Pancreas (tissue), 10 donors: ENCODE measurements at regions not wholly inside any gene's neighbourhood (a gene's known extent, or its start where the extent isn't known, plus 50 kb on each side); places are given as distances from the start of the nearest gene placed in this dataset.

Experiments used
- ATAC-seq, 4 donors: fragments of 200-7000 bp; cut with Tn5 transposase; one replicate each; pipeline versions ENCODE4 v1.8.0 to v1.9.1; 2020; ENCODE audit warnings: mild to moderate bottlenecking in 4 of 4, moderate library complexity in 4 of 4
- DNase-seq, 6 donors: peaks; one replicate each; pipeline ENCODE4 v3.0.0-alpha.2; 2020
- FAIRE-seq: peaks from 2 replicates; lab custom pipeline; 2012; peaks lifted over from hg19 to GRCh38; lab: Jason Lieb, UNC
- H3K27ac ChIP-seq, 4 donors: fragments of 200-600 bp; sonication (generic); 1 replicate in 3 of 4; 2 replicates in 1 of 4; pipeline versions ENCODE4 v1.5.0 to v1.8.0; 2020
- H3K27me3 ChIP-seq, 4 donors: fragments of 200-600 bp; one replicate each; pipeline ENCODE4 v1.8.0; 2021
- H3K36me3 ChIP-seq, 3 donors: fragments of 200-600 bp; sonication (generic) in 1 of 3; one replicate each; pipeline versions ENCODE4 v1.5.0 to v1.8.0; 2020 to 2021
- H3K4me1 ChIP-seq, 3 donors: fragments of 200-600 bp; one replicate each; pipeline ENCODE4 v1.8.0; 2021
- H3K4me3 ChIP-seq, 4 donors: fragments of 200-600 bp; sonication (generic) in 2 of 4; one replicate each; pipeline versions ENCODE4 v1.5.0 to v1.8.0; 2020 to 2021
- H3K9me3 ChIP-seq, 4 donors: fragments of 200-600 bp; one replicate each; pipeline ENCODE4 v1.8.0; 2021
- WGBS, 2 donors: extraction: QIAGEN DNeasy Blood & Tissue Kit; methylation state at CpG; one replicate each; pipeline ENCODE4 v1.1.7; 2013; 5-methylcytosine and 5-hydroxymethylcytosine counted together
- intact Hi-C, 3 donors: fragments of 100-400 bp; cut with DNase I; formaldehyde crosslinking; loops; one replicate each; pipeline versions ENCODE4 v1.11.1 to v1.14.2; 2022
- TF ChIP-seq, protein P1 (sequence below), 4 donors: fragments of 200-600 bp; sonication (generic) in 3 of 4; IDR thresholded peaks; one replicate each; pipeline versions ENCODE4 v1.5.0 to v1.8.0; 2021; ENCODE audit warnings: antibody characterized with exemption in 4 of 4
- donor health status: healthy with polysubstance abuse.
- donor health status: DM: no; HTN: no; CAD: no; lungs with moderate emphysema.
- donor health status: DM: no; HTN: no; CAD: no.
- donor health status: control.
- donor health status: control.
- donor health status: Bipolar disorder and iron deficiency.
- donor health status: DM: yes; HTN: yes; CAD: no.
- donor health status: DM: no; HTN: no; CAD: no.
- donor health status: DM: no; HTN: no; CAD: no.
- donor health status: DM: yes; HTN: yes; CAD: no.

DNA sequence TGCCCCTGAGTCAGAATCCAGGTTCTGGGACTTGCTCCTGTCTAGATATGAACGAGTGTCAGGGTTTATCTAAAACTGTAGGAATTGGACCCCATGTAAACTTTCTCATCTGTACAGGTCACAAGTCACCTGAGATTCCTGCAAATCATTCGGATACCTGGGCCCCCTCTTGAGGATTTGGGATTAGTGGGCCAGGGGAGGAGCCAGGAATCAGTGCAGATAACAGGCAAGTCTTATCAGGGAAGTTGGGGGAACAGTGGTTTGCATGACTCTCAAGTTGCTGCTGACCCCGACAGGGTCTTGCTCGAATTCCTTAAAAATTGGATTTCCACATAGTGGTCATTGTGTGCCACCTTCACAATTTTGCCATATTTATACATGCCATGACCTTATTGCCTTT is 188.4 kb upstream of the LYZL1 start:
- Histone ChIP-seq H3K4me1 (peaks cover 0 to 8% (median 6%) of the 10 kb centered on the region in 3 donors), H3K4me3 (no peak overlapping the region), H3K9me3 (no peaks in the 10 kb centered on the region), H3K27ac (no peak overlapping the region), H3K36me3 (no peaks in the 10 kb centered on the region), H3K27me3 (no peaks in the 10 kb centered on the region)
- ATAC-seq = no peak
- FAIRE-seq = no peak
- intact Hi-C loops = no loop called here
- TF ChIP-seq, protein P1, sequence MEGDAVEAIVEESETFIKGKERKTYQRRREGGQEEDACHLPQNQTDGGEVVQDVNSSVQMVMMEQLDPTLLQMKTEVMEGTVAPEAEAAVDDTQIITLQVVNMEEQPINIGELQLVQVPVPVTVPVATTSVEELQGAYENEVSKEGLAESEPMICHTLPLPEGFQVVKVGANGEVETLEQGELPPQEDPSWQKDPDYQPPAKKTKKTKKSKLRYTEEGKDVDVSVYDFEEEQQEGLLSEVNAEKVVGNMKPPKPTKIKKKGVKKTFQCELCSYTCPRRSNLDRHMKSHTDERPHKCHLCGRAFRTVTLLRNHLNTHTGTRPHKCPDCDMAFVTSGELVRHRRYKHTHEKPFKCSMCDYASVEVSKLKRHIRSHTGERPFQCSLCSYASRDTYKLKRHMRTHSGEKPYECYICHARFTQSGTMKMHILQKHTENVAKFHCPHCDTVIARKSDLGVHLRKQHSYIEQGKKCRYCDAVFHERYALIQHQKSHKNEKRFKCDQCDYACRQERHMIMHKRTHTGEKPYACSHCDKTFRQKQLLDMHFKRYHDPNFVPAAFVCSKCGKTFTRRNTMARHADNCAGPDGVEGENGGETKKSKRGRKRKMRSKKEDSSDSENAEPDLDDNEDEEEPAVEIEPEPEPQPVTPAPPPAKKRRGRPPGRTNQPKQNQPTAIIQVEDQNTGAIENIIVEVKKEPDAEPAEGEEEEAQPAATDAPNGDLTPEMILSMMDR (IDR thresholded peaks at IDR 0.05) = no peak
- WGBS, 2 donors = 60 to 63% methylated on average over 4 of the region's 4 CpGs
- no peak for DNase-seq

DNA sequence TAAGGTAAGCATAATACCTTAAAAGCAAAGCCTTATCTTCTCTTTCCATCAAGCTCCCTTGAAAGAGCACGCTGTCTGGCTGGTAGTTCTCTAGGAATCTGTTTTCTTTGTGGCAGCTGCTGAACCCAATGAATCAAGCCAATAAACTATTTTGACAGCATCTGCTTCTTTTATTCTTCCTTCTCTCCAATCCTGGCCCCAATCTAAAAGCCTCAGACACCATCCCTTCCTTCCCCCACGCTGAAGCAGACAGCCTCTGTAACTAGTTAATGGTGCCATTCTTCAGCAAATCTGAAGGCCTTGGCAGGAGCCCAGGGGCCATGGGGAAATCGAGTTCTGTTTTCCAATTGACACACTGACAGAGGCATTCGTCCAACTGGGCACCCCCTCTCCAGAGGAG is 186.6 kb upstream of the LYZL1 start:
- no peaks in the 10 kb centered on the region for H3K36me3 ChIP-seq
- ATAC-seq (no peak), DNase-seq (no peak), FAIRE-seq (no peak)
- TF ChIP-seq, protein P1 (IDR thresholded peaks at IDR 0.05) = no peak
- WGBS, 2 donors = 27 to 37% methylated on average over 4 of the region's 4 CpGs
- no peaks in the 10 kb centered on the region for H3K9me3 ChIP-seq
- no peak overlapping the region for H3K4me3 ChIP-seq
- no peaks in the 10 kb centered on the region for H3K27me3 ChIP-seq
- peaks cover 0 to 8% (median 6%) of the 10 kb centered on the region in 3 donors for H3K4me1 ChIP-seq
- no peak overlapping the region for H3K27ac ChIP-seq
- intact Hi-C loops = no loop called here

DNA sequence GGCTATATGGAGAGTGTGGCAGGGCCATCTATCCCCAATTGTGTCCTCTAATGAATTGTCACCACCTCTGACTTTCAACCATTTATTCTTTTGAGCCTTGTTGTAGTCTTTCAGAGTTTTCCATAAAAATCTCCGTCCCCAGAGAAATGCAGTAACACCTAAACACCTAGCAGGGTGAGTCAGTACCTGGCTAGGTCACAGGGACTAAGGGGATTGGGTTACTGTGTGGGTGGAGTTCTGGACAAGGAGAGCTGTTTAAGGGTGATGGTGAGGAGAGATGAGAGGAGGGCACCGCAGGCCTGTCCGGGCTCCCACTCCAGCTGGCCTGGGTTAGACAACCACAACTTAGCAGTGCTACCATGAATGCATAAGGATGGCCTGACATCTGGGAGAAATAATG is 186.2 kb upstream of the LYZL1 start:
- ATAC-seq (no peak), FAIRE-seq (no peak), DNase-seq (no peak)
- Histone ChIP-seq H3K27me3 (no peaks in the 10 kb centered on the region), H3K36me3 (no peaks in the 10 kb centered on the region), H3K9me3 (no peaks in the 10 kb centered on the region), H3K27ac (no peak overlapping the region), H3K4me3 (no peak overlapping the region), H3K4me1 (peaks cover 0 to 8% (median 6%) of the 10 kb centered on the region in 3 donors)
- TF ChIP-seq, protein P1 (IDR thresholded peaks at IDR 0.05) = no peak
- intact Hi-C loops = no loop called here
- WGBS, 2 donors = 68 to 78% methylated on average over 3 of the region's 3 CpGs

DNA sequence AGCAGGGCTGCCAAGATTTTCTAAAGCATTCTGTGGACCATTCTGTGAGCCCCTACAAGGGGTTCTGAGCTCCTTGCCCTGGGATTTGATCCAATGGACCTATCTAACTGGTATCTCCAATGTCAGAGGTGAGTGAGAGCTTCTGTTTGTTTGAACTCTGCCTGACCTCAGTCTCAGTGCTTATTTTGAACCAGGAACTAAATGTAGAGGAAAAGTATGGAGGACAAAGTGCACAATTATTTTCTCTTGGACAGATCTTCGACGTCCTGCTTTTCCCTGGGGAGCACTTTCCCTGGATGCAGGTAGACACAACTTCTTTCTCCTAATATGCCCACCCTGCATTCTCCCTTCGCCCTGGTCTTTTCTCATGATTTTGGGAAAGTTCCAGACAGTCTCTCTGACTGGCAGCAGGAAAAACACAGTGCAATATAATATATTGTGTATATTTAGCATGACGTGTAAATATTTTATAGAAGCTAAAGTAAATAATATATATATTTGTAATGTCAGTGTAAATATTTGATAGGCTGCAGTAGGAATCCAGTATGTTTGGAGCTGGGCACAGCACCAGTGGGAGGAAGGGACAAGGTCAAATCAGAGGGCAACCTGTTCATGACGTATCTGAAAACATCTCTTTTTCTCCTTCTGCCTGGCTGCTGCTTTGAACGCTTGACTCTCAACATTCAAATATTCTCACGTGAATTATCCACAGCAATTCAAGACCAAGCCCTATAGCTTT is 184.0 kb upstream of the LYZL1 start:
- H3K9me3 ChIP-seq = no peaks in the 10 kb centered on the region
- H3K4me1 ChIP-seq = peaks cover 0 to 8% (median 6%) of the 10 kb centered on the region in 3 donors
- no peak for DNase-seq
- H3K36me3 ChIP-seq = no peaks in the 10 kb centered on the region
- WGBS, 2 donors = 24 to 26% methylated on average over 7 of the region's 7 CpGs
- intact Hi-C loops = no loop called here
- peak in 3 of 4 donors; percentile 34 to 57 (median 54) for ATAC-seq
- H3K4me3 ChIP-seq = no peak overlapping the region
- no peaks in the 10 kb centered on the region for H3K27me3 ChIP-seq
- H3K27ac ChIP-seq = peak overlapping the region in 1 of 4 donors; percentile 23
- TF ChIP-seq, protein P1 (IDR thresholded peaks at IDR 0.05) = no peak
- no peak for FAIRE-seq
